ENCODE measurements at regions not wholly inside any gene's neighbourhood (a gene's known extent, or its start where the extent isn't known, plus 50 kb on each side); places are given as distances from the start of the nearest gene placed in this dataset.

GRCh38 chr2:220506466-220506865 is 879.0 kb downstream of the SLC4A3 start:
- in situ Hi-C loops (cut with MboI; ENCODE audit: low sequenced_read_pairs) = no loop called here

- in situ Hi-C loops (cut with MboI; ENCODE audit: low sequenced_read_pairs) = no loop called here
Measured at GRCh38 chr2:220509096-220509757, 881.8 kb downstream of the SLC4A3 start.

- in situ Hi-C loops (cut with MboI; ENCODE audit: low sequenced_read_pairs) = no loop called here
Measured at GRCh38 chr2:220509966-220510365, 882.5 kb downstream of the SLC4A3 start.

GRCh38 chr2:220510668-220511067 is 883.2 kb downstream of the SLC4A3 start:
- in situ Hi-C loops (cut with MboI; ENCODE audit: low sequenced_read_pairs) = no loop called here

- in situ Hi-C loops (cut with MboI; ENCODE audit: low sequenced_read_pairs) = no loop called here
Measured at GRCh38 chr2:220512419-220512818, 885.0 kb downstream of the SLC4A3 start.

GRCh38 chr2:220513573-220514288 is 886.3 kb downstream of the SLC4A3 start:
- in situ Hi-C loops (cut with MboI; ENCODE audit: low sequenced_read_pairs) = no loop called here

GRCh38 chr2:220521551-220521950 is 894.1 kb downstream of the SLC4A3 start:
- in situ Hi-C loops (cut with MboI; ENCODE audit: low sequenced_read_pairs) = no loop called here

GRCh38 chr2:220528180-220528675 is 900.8 kb downstream of the SLC4A3 start:
- in situ Hi-C loops (cut with MboI; ENCODE audit: low sequenced_read_pairs) = no loop called here

GRCh38 chr2:220531216-220531615 is 903.8 kb downstream of the SLC4A3 start:
- in situ Hi-C loops (cut with MboI; ENCODE audit: low sequenced_read_pairs) = no loop called here

GRCh38 chr2:220533485-220533884 is 906.1 kb downstream of the SLC4A3 start:
- in situ Hi-C loops (cut with MboI; ENCODE audit: low sequenced_read_pairs) = no loop called here

GRCh38 chr2:220539481-220539880 is 912.1 kb downstream of the SLC4A3 start:
- in situ Hi-C loops (cut with MboI; ENCODE audit: low sequenced_read_pairs) = no loop called here

GRCh38 chr2:220544049-220544448 is 916.6 kb downstream of the SLC4A3 start:
- in situ Hi-C loops (cut with MboI; ENCODE audit: low sequenced_read_pairs) = no loop called here

- in situ Hi-C loops (cut with MboI; ENCODE audit: low sequenced_read_pairs) = no loop called here
Measured at GRCh38 chr2:220550995-220551700, 923.7 kb downstream of the SLC4A3 start.

- in situ Hi-C loops (cut with MboI; ENCODE audit: low sequenced_read_pairs) = no loop called here
Measured at GRCh38 chr2:220552790-220553535, 925.5 kb downstream of the SLC4A3 start.

- in situ Hi-C loops (cut with MboI; ENCODE audit: low sequenced_read_pairs) = no loop called here
Measured at GRCh38 chr2:220555961-220556630, 928.7 kb downstream of the SLC4A3 start.

- in situ Hi-C loops (cut with MboI; ENCODE audit: low sequenced_read_pairs) = no loop called here
Measured at GRCh38 chr2:220556658-220557057, 929.2 kb downstream of the SLC4A3 start.

GRCh38 chr2:220560192-220560591 is 932.8 kb downstream of the SLC4A3 start:
- in situ Hi-C loops (cut with MboI; ENCODE audit: low sequenced_read_pairs) = no loop called here

GRCh38 chr2:220562375-220563140 is 935.1 kb downstream of the SLC4A3 start:
- in situ Hi-C loops (cut with MboI; ENCODE audit: low sequenced_read_pairs) = no loop called here

- in situ Hi-C loops (cut with MboI; ENCODE audit: low sequenced_read_pairs) = no loop called here
Measured at GRCh38 chr2:220568296-220568695, 940.9 kb downstream of the SLC4A3 start.

All from HL-60/S4 (cell line).